ENCODE measurements at regions not wholly inside any gene's neighbourhood (a gene's known extent, or its start where the extent isn't known, plus 50 kb on each side); places are given as distances from the start of the nearest gene placed in this dataset.

DNA sequence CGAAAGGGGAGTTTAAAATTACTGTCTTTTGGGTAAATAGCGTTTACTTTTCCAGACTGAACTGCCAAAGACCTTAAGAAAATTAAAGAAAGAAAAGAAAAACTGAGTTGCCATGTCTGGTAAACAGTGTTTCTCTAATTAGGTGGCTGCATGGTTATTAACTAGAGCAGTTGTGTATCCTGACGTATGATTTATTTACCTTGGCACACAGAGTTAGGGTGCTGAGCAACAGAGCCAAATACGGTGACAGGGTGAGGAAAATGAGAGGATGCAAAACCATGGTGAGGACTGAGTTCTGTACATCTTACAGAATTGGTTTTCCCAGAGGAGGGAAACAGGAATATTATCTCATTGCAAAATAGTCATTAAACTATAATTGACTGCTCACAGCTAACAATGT, 546.4 kb upstream of the FZD8 start:
- no peak for DNase-seq (ENCODE audit: low read depth in 4 of 4, low spot score in 3 of 4)

DNA sequence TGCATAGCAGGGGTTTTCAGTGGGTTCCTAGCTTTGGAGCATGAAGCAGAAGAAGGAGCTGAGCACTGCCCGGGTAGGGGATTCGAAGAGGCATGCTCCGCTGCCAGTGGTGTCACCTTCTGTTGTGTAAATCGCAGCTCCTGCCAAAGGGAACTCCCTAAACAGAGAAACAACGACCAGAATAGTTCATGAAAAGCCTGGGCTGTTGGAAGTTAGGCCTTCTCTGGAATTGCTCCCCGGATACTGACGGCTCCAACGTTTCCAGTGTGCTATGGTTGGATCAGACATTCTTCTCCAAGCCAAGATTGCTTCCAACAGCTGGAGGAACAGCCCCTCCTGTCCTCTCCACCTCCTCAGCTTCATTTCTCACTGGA, 546.0 kb upstream of the FZD8 start:
- no peak for DNase-seq (ENCODE audit: low read depth in 4 of 4, low spot score in 3 of 4)

DNA sequence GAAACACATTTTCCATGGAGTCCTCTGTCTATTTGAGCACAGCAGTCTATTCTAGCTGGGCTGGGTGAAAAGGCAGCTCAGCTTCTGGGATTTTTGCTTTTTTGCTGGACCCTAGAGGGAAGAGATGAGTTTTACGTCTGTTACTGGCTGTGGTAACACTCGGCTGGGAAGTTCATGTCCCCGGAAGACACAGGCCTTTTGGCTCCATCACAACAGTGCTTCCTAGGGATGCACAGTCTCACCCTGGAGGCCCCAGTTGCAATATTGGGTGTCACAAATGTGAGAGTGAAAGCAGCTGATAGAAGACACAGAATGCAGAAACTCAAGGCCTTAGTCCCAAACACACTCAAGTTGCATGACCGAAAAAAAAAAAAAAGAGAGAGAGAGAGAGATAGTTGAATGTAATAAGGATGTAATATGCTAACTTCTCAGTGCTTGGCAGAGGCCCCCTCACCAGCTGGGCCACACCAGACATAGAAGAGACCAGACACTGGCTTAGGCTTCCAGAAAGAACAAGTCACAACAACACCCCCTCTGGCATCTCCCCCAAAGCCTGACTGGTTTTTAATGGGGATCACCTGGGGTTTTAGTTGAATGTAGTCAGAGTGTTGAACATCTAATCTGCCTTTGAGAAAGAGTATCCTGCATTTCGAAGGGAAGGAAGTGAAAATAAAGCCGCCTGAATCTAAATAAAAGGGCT, 545.4 kb upstream of the FZD8 start:
- DNase-seq (ENCODE audit: low read depth in 4 of 4, low spot score in 3 of 4), result no peak

- DNase-seq (ENCODE audit: low read depth in 4 of 4, low spot score in 3 of 4), result no peak
Observed at GRCh38 chr10:36185097-36185496, 543.0 kb upstream of the FZD8 start.

GRCh38 chr10:36183726-36184125, 541.6 kb upstream of the FZD8 start:
- no peak for DNase-seq (ENCODE audit: low read depth in 4 of 4, low spot score in 3 of 4)

DNA sequence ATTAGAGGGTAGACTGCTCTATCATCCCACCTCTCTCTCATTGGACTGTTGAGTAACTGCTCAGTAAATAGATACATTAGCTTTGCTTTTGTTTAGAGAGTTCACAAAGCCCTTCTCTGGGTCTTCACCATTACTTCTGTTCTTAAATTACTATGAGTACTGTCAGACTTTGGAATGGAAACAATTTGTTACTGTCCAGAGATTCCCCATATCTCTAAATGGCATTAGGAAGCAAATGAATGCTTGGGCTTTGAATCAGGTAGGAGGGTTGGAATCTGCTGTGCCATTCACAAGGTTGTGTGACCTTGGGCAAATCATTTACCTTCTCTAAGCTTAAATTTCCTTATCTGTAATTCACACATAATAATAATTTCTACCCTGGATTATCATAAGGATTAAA, 541.0 kb upstream of the FZD8 start:
- DNase-seq (ENCODE audit: low read depth in 4 of 4, low spot score in 3 of 4), result no peak

DNA sequence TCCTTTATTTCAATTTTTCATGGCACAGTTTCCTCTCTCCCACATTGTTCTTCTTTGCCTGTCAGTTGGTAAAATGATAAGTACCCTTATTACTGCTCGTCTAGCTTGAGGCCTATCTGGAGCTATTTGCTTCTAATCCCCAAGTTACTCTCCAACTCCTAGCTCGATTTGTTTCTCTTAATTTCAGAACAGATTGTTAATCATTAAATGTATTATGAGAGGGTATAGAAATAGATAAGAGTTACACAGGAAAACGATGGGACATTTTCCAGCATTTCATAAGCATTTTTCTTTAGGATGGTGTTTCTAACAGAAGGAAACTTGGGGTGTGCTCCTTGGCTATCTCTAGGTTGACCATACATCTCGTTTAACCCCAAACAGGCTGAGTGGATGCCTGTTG, 540.5 kb upstream of the FZD8 start:
- DNase-seq (ENCODE audit: low read depth in 4 of 4, low spot score in 3 of 4), result no peak

DNA sequence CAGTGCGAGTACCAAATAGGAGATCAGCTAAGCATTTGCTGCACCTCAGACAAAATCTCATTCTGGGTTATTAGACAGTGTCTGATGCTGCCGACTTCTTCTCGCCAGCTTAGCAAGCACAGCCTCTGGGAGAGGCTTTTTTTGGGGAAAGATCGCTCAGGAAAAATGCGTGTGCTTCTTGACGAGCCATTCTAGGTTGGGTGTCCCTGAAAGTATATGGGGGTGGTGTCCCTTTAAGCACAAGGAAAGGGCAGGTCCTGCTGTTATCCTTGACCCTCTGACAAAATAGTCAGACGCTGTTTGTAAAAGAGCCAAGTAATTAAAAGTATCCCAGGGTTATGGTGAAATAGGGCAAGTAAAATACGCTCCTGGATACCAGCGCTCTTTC, 540.1 kb upstream of the FZD8 start:
- DNase-seq (ENCODE audit: low read depth in 4 of 4, low spot score in 3 of 4), result no peak

- DNase-seq (ENCODE audit: low read depth in 4 of 4, low spot score in 3 of 4), result no peak
Observed at GRCh38 chr10:36181426-36182178, 539.5 kb upstream of the FZD8 start.

DNA sequence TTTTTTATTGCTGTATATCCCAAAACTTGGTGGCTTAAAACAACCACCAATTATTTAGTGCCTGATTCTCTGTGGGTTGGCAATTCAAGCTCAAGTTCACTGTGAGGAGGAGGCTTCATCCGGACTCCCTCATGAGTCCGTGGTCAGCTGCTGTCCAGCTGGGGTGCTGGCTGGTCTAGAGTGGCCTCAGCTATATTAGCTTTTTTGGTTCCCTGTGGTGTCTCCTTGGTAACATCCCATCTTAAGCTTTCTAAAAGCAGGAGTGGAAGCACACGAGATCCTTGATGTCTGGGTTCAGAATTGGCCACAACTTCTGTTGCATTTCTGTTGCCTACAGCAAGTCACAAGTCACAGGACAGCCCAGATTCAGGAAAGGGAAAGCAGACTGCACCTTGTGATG, 536.5 kb upstream of the FZD8 start:
- no peak for DNase-seq (ENCODE audit: low read depth in 4 of 4, low spot score in 3 of 4)

- DNase-seq (ENCODE audit: low read depth in 4 of 4, low spot score in 3 of 4), result no peak
Observed at GRCh38 chr10:36177071-36177470, 535.0 kb upstream of the FZD8 start.

DNA sequence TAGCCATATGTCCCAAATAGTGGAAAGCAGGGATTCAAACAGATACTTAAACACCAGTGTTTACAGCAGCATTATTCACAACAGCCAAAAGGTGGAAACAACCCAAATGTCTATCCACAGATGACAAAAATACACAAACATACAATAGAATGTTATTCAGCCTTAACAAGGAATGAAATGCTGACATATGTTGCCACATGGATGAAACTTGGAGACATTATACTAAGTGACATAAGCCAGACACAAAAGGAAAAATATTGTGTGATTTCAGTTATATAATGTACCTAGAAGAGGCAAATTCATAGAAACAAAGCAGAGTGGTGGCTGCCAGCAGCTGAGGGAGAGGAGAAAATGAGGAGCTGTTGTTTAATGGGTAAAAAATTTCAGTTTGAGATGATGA, 533.9 kb upstream of the FZD8 start:
- no peak for DNase-seq (ENCODE audit: low read depth in 4 of 4, low spot score in 3 of 4)

- no peak for DNase-seq (ENCODE audit: low read depth in 4 of 4, low spot score in 3 of 4)
Observed at GRCh38 chr10:36173364-36173763, 531.3 kb upstream of the FZD8 start.

DNA sequence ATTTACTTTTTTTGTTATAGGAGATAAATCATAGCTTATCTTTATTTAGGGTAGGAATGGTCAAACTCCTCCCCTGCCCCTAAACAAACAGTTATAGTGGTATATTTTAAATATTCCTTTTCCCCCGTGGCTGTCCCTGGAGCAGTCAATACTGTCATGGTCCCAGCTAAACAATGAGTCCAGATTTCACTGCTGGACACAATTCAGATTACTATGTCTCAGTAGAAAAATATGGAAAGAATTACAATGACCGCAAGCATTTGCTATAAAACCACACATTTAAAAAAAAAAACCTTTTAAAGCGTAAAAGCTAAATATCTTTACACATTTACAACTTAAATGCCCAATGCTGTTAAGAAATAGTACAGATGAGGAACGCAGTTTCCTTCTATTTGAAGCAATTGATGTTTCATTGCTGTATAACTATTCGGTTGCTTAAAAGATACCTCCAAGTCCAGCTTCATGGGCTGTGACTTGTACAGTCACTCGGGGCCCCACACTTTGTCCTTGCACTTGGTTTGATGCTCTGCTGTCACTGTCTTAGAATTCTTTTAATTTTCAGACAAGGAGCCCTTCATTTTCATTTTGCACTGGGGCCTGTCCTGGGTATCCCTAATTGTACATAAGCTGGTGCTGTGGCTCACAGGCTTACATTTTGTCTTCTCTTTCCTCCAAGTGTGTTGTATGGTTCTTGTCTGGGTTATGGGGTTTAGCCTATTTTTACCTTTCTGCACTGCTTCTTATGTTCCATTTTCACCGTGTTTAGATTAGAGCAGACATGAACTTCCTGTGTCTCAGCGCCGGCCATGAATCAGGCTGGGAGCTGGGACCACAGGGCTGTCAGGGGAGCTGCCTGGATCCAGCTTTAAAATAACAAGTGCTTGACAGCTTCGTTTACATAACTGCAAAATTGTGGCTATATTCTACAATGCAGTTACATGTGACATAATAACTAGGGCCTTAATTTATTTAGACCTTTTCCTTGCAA, 530.2 kb upstream of the FZD8 start:
- DNase-seq (ENCODE audit: low read depth in 4 of 4, low spot score in 3 of 4), result no peak

DNA sequence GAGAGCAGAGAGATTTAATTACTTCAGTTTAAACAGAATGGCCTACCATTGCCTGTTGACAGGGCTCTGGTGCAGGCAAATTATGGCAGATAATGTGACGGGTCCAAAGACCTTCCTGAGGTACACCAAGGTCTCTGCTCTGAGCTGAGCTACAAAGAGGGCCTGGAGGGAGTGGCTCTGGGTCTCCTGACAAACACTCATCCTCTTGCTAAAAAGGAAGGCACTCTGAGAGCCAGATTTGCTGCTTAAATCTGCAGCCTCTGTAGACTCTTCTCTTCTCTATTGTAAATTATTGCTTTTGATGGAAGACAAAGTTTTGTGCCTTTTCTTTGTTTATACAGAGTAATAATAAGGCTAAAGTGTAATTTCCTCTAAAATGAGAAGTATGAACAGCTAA, 529.5 kb upstream of the FZD8 start:
- no peak for DNase-seq (ENCODE audit: low read depth in 4 of 4, low spot score in 3 of 4)

DNA sequence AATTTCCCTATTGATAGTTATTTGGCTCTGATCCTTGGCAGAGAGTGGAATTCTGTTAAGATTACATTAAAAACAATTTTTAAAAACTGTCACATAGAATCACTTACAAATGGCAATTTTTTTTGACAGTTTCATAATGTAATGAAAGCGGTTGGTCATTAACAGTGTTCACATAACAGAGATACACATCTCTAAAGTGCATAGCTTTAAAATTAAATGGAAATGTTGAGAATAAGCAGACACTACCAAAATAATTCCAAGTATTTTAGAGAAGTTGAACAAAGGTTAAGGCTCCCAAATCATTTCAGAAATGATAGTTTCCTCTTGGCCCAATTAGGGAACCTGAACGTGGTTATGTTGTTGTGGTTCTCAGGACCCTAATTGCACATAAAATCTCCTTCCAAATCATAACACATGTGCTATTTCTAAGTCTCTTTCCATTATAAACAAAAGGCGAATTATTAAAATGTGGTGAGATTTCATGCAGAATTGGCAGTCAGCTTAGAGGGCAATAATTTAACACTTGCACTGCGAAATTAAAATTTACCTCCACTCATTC, 528.9 kb upstream of the FZD8 start:
- no peak for DNase-seq (ENCODE audit: low read depth in 4 of 4, low spot score in 3 of 4)

DNA sequence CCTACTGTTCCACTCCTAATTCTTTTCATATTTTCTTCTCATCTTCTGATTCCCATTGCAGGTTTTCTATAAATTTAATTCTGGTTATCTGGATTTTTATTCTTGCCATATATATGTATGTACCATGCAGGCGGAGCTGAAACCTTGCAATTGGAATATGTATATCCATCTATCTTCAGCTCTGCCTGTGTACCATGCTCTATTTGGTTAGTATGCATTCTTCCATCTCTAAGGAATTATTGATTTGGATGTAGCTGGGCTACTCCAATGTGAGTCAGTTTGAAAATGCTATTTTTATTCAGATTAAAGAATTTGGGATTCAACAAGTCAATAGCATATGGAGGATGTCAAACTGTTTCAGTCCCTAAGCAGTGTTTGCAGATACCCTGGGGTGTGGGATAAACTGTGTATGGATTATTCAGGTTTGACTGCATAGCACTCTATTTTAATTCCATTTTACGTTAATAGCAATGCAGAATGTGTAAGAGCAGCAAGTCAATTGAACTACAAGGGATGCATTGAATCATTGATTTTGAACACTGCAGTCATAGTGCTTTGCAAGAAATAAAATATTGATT, 528.1 kb upstream of the FZD8 start:
- no peak for DNase-seq (ENCODE audit: low read depth in 4 of 4, low spot score in 3 of 4)

DNA sequence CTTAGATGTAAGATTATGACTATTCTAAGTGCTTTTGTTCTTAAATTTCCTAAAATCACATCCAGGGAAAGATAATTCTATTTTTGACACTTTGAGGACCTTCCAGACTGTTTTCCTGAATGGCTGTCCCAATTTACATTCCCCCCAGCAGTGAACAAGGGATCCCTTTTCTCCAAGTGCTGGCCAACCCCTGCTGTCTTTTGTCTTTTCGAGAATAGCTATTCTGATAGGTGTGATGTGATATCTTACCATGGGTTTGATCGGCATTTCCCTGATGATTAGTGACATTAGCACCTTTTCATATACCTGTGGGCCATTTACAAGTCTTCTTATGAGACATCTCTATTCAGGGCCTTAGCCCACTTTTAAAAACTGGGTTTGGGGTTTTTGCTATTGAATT, 526.7 kb upstream of the FZD8 start:
- DNase-seq (ENCODE audit: low read depth in 4 of 4, low spot score in 3 of 4), result no peak

DNA sequence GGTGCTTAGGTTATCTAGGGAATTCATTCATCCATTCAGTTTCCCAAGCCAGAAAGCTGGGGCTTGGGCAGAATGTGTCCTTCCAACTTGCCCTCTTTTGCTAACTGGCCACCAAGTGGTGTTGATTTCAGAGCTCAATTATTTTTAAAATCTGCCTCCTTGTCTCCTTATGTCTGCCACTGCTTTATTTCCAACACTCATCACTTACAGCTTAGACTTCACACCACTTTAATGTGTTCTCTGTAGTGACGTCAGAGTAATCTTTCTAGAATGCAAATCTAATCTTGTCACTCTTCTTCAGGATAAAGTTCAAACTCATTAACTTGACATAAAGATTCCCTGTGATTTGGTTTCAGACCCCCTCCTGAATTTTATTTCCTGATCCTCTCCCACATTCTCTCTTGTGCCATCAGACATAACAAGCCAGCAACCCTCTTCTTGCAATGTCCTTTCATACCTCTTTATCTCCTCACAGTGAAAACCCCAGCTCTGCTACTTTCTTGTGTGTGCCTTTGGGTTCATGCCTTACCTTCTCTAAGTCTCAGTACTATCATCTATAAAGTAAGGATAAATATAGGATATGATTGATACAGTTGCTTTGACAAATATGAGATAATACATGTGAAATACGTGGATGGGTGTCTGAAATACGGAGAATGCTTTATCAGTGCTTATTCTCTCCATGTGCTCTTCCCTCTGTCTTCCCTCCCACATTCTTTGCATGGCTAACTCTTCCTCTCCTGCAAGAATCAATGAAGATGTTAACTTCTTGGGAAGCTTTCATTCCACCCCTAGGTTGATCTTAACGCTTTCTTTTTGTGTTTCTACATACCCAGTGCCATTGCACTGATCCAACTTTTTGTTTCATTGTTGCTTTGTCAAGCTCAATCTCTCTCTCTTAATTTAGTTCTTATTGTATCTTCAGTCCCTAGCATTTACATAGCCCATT, 522.7 kb upstream of the FZD8 start:
- DNase-seq (ENCODE audit: low read depth in 4 of 4, low spot score in 3 of 4), result no peak

DNA sequence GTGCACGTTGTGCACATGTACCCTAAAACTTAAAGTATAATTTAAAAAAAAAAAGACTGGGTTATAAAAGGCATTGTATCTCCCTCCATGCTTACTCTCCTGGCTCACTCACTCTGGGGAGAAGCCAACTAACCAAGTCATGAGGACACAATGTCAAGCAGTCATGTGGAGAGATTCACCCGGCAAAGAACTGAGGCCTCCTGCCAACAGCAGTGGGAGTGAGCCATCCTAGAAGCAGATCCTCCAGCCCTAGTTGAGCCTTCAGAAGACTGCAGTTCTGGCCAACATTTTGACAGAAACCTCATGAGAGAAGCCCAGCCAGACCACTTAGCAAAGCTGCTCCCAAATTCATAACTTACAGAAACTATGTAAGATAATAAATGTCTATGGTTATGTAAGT, 521.7 kb upstream of the FZD8 start:
- no peak for DNase-seq (ENCODE audit: low read depth in 4 of 4, low spot score in 3 of 4)
